ENCODE measurements at regions not wholly inside any gene's neighbourhood (a gene's known extent, or its start where the extent isn't known, plus 50 kb on each side); places are given as distances from the start of the nearest gene placed in this dataset.

DNA sequence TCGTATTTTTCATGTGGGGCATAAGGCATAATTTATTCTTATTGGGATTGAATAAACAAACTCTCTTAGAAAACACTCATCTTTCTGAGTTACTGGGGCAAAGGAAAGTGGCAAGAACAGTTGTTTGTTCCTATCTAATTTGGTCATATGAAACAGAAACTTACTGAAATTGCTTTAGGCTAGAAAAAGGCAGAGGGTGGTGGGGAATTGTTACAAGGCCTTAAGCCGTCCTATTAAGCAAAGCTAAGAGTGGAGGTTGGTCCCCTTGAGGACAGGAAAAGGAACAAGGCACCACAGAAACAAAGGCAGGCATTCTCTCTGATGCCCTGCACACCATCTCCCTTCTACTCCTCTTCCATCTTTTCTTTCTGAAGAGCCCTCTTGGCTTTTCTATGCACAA is 830.9 kb downstream of the EDEM1 start:
- TF ChIP-seq, protein P1, sequence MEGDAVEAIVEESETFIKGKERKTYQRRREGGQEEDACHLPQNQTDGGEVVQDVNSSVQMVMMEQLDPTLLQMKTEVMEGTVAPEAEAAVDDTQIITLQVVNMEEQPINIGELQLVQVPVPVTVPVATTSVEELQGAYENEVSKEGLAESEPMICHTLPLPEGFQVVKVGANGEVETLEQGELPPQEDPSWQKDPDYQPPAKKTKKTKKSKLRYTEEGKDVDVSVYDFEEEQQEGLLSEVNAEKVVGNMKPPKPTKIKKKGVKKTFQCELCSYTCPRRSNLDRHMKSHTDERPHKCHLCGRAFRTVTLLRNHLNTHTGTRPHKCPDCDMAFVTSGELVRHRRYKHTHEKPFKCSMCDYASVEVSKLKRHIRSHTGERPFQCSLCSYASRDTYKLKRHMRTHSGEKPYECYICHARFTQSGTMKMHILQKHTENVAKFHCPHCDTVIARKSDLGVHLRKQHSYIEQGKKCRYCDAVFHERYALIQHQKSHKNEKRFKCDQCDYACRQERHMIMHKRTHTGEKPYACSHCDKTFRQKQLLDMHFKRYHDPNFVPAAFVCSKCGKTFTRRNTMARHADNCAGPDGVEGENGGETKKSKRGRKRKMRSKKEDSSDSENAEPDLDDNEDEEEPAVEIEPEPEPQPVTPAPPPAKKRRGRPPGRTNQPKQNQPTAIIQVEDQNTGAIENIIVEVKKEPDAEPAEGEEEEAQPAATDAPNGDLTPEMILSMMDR (IDR thresholded peaks at IDR 0.05): no peak
- TF ChIP-seq POLR2A (IDR thresholded peaks at IDR 0.05): no peak
- TF ChIP-seq POLR2AphosphoS5 (IDR thresholded peaks at IDR 0.05): no peak

Measured in prostate gland (tissue), 2 donors.